SK-N-SH (cell line): ENCODE measurements at regions not wholly inside any gene's neighbourhood (a gene's known extent, or its start where the extent isn't known, plus 50 kb on each side); places are given as distances from the start of the nearest gene placed in this dataset.

Experiments used
- FOXM1 ChIP-seq: IDR thresholded peaks from 2 replicates; pipeline ENCODE4 v1.4.0; 2012; ENCODE audit warnings: low read depth, mild to moderate bottlenecking
- GABPA ChIP-seq: IDR thresholded peaks from 2 replicates; pipeline ENCODE4 v1.4.0; 2012; ENCODE audit warnings: low read depth, mild to moderate bottlenecking
- MEF2A ChIP-seq: IDR thresholded peaks from 2 replicates; pipeline ENCODE4 v1.4.0; 2012; ENCODE audit warnings: low read depth, borderline replicate concordance
- POLR2AphosphoS5 ChIP-seq: IDR thresholded peaks from 2 replicates; pipeline ENCODE4 v1.6.1; 2012; ENCODE audit warnings: low read depth, low read length
- RAD21 ChIP-seq: IDR thresholded peaks from 2 replicates; pipeline ENCODE4 v1.6.1; 2012; ENCODE audit warnings: mild to moderate bottlenecking, low read length
- RFX5 ChIP-seq: IDR thresholded peaks from 2 replicates; pipeline ENCODE4 v1.6.1; 2012; ENCODE audit warnings: mild to moderate bottlenecking, improper control_type of control experiment, low read length
- SMC3 ChIP-seq: IDR thresholded peaks from 2 replicates; pipeline ENCODE4 v1.6.1; 2012; ENCODE audit warnings: low read depth, low read length, improper control_type of control experiment
- TEAD4 ChIP-seq: IDR thresholded peaks from 2 replicates; pipeline ENCODE4 v1.4.0; 2012; ENCODE audit warnings: mild to moderate bottlenecking, borderline replicate concordance; ENCODE audit not compliant: insufficient read depth
- USF1 ChIP-seq: IDR thresholded peaks from 2 replicates; pipeline ENCODE4 v1.4.0; 2012; ENCODE audit warnings: low read depth, borderline replicate concordance
- USF2 ChIP-seq: fragments of 150-350 bp; IDR thresholded peaks from 2 replicates; pipeline ENCODE4 v1.6.1; 2017; ENCODE audit warnings: antibody characterized with exemption, low read length, low read depth, borderline replicate concordance
- TF ChIP-seq, protein P1 (sequence below): IDR thresholded peaks from 2 replicates; pipeline ENCODE4 v1.6.1; 2012; ENCODE audit warnings: mild to moderate bottlenecking, low read depth, low read length, moderate library complexity
- TF ChIP-seq, protein P2 (sequence below): fragments of 200-600 bp; sonication (generic); IDR thresholded peaks from 2 replicates; pipeline ENCODE4 v1.6.1; 2017; ENCODE audit warnings: antibody characterized with exemption, mild to moderate bottlenecking, moderate library complexity
- TF ChIP-seq, protein P3 (sequence below): IDR thresholded peaks from 2 replicates; pipeline ENCODE4 v1.4.0; 2012; ENCODE audit warnings: low read depth, borderline replicate concordance

DNA sequence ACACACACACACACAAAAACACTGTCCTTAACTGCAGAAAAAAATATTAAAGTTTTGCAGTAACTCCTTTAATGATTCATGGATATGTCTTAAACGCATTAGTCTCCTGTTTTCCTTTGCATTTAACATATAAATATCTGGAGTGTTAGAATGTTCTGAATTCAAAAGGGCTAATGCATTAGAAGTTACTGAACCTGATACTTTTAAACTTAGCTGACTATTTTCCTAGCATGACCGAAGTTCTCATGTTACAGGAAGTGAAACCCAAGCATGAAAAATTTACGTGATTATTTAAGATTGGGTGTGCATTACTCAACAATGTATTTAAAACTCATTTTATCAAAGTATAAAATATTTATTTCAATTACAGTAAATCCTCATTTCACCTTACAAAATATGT, 791.2 kb downstream of the FLRT2 start:
- TF ChIP-seq POLR2AphosphoS5 (no peak), USF1 (no peak), RAD21 (no peak), SMC3 (no peak), FOXM1 (no peak), GABPA (no peak), USF2 (no peak), RFX5 (no peak), MEF2A (no peak), TEAD4 (no peak)
- TF ChIP-seq, protein P1, sequence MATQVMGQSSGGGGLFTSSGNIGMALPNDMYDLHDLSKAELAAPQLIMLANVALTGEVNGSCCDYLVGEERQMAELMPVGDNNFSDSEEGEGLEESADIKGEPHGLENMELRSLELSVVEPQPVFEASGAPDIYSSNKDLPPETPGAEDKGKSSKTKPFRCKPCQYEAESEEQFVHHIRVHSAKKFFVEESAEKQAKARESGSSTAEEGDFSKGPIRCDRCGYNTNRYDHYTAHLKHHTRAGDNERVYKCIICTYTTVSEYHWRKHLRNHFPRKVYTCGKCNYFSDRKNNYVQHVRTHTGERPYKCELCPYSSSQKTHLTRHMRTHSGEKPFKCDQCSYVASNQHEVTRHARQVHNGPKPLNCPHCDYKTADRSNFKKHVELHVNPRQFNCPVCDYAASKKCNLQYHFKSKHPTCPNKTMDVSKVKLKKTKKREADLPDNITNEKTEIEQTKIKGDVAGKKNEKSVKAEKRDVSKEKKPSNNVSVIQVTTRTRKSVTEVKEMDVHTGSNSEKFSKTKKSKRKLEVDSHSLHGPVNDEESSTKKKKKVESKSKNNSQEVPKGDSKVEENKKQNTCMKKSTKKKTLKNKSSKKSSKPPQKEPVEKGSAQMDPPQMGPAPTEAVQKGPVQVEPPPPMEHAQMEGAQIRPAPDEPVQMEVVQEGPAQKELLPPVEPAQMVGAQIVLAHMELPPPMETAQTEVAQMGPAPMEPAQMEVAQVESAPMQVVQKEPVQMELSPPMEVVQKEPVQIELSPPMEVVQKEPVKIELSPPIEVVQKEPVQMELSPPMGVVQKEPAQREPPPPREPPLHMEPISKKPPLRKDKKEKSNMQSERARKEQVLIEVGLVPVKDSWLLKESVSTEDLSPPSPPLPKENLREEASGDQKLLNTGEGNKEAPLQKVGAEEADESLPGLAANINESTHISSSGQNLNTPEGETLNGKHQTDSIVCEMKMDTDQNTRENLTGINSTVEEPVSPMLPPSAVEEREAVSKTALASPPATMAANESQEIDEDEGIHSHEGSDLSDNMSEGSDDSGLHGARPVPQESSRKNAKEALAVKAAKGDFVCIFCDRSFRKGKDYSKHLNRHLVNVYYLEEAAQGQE = no peak
- TF ChIP-seq, protein P2, sequence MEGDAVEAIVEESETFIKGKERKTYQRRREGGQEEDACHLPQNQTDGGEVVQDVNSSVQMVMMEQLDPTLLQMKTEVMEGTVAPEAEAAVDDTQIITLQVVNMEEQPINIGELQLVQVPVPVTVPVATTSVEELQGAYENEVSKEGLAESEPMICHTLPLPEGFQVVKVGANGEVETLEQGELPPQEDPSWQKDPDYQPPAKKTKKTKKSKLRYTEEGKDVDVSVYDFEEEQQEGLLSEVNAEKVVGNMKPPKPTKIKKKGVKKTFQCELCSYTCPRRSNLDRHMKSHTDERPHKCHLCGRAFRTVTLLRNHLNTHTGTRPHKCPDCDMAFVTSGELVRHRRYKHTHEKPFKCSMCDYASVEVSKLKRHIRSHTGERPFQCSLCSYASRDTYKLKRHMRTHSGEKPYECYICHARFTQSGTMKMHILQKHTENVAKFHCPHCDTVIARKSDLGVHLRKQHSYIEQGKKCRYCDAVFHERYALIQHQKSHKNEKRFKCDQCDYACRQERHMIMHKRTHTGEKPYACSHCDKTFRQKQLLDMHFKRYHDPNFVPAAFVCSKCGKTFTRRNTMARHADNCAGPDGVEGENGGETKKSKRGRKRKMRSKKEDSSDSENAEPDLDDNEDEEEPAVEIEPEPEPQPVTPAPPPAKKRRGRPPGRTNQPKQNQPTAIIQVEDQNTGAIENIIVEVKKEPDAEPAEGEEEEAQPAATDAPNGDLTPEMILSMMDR = no peak
- TF ChIP-seq, protein P3, sequence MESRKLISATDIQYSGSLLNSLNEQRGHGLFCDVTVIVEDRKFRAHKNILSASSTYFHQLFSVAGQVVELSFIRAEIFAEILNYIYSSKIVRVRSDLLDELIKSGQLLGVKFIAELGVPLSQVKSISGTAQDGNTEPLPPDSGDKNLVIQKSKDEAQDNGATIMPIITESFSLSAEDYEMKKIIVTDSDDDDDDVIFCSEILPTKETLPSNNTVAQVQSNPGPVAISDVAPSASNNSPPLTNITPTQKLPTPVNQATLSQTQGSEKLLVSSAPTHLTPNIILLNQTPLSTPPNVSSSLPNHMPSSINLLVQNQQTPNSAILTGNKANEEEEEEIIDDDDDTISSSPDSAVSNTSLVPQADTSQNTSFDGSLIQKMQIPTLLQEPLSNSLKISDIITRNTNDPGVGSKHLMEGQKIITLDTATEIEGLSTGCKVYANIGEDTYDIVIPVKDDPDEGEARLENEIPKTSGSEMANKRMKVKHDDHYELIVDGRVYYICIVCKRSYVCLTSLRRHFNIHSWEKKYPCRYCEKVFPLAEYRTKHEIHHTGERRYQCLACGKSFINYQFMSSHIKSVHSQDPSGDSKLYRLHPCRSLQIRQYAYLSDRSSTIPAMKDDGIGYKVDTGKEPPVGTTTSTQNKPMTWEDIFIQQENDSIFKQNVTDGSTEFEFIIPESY = no peak
